ENCODE measurements at regions not wholly inside any gene's neighbourhood (a gene's known extent, or its start where the extent isn't known, plus 50 kb on each side); places are given as distances from the start of the nearest gene placed in this dataset.
"Not testable (repeated sequence)": the region's sequence is repeated elsewhere in the genome, so short reads cannot be mapped to it uniquely, and the experiment has no call there.

DNA sequence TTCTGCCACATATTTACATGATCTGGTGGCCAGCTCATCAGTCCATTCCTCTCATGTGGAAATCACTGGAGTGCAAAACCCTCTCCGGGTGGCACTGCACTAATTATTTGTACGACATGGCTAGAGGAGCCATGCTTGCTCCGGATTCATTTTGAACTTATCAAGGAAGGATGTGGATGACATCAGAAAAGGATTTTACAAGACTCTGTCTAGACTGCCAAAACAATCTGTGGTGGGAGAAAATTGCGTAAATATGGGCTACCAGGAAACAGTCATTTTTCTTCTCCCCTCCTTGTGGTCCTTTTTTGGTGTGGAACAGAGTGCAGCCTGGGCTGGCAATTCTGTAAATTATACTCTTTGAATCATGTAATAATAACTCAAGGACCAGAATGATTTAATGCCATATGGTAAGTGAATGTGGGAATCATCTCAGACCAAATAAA is 123.4 kb upstream of the IFNE start:
- DNase-seq: no peak

DNA sequence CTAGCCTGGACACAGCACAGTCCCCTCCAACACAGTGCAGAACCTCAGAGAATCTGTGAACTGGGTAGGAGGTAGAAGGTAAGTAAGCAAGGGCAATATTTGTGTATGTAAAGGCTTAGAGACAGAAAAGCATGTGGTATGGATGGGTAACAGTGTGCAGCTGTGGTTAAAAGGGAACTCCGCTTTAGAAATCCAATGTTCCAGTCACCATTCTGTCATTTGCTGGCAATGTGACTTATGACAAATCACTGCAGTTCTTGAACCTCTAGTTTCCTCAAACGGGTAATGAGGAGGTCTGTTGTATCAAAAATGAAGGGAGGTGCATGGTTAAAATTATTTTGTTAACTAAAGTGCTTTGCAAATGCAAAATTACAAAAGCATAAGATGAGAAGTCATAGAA is 125.5 kb upstream of the IFNE start:
- DNase-seq: no peak

DNA sequence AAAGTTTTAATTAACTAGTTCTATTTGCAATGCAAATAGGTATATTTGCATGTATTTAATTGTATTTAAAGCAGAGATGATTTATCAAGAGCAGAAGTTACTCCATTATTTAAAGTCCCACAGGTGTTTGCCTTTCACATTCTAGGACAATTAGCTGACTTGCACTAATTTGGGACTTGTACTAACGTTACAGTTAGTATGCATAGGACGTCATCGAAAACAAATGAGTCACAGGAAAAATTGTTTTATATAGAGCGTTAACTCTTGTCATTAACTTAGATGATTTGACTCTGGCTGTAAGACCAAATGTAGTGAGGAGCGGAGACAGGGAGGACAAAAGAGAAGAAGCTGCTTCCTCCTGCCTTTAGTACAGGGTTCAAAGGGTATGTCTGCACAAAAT is 126.1 kb upstream of the IFNE start:
- no peak for DNase-seq

DNA sequence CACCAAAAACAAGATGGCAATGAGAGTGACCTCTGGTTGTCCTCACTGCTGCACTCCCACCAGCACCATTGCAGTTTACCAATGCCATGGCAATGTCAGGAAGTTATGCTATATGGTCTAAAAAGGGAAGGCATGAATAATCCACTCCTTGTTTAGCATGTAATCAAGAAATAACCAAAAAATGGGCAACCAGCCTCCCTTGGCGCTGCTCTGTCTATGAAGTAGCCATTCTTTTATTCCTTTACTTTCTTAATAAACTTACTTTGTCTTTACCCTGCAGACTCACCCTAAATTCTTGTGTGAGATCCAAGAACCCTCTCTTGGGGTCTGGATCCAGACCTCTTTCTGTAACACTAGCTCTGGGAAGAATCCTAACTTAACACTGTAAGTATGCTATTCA is 127.4 kb upstream of the IFNE start:
- no peak for DNase-seq

DNA sequence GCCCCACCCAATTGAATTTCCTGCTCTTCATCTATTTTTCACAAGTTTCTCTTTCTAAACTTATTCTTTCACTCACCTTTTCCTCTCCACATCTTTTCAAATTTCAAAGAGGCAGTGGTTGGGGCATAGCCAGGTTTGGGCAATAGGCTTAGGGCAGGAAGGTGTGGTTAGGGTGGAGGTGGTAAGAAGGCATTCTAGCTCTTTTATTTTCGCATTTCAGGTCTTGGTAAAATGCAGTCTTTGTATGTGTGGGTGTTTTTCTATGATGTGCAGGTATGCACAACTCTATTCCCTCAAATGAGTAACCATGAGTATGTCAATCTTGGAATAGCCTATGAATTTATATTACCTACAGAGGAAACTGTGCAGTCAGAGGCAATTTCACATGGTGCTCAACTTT is 129.8 kb upstream of the IFNE start:
- DNase-seq: no peak

DNA sequence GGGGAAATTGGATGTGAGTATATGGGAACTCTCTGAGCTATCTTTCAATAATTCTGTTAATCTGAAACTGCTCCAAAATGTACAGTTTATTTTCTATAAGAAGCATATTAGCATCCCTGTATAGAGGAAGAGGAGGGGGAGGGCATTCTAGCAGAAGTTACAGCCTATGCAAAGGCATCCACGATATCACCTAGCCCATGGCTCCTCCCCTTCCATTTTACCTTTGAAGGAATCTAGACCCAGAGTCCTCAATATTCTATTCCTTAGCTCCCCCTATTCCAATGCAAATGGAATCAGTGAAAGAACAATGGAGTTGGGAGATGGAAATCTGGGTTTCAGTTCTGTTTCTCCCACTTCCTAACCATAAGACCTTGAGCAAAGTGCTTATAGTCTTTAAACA is 132.9 kb upstream of the IFNE start:
- DNase-seq: no peak

DNA sequence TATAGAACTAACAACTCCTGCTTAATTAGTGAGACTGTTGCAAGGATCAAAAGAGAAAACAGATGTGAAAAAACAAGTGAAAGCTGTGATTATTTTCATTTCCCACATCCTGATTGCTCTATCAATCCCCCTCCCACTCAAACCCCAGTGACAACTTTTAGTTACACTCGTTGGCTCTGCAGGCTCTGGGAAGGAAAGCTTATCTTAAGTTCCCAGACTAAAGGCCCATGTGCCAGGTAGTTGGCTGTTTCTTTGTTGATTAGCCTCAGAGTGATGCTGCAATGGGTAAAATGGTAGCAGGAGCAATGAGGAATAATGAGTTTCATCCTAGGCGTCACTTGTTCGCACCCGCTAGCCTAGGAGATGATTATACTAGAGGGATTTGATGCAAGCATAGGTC is 133.3 kb upstream of the IFNE start:
- DNase-seq: no peak

DNA sequence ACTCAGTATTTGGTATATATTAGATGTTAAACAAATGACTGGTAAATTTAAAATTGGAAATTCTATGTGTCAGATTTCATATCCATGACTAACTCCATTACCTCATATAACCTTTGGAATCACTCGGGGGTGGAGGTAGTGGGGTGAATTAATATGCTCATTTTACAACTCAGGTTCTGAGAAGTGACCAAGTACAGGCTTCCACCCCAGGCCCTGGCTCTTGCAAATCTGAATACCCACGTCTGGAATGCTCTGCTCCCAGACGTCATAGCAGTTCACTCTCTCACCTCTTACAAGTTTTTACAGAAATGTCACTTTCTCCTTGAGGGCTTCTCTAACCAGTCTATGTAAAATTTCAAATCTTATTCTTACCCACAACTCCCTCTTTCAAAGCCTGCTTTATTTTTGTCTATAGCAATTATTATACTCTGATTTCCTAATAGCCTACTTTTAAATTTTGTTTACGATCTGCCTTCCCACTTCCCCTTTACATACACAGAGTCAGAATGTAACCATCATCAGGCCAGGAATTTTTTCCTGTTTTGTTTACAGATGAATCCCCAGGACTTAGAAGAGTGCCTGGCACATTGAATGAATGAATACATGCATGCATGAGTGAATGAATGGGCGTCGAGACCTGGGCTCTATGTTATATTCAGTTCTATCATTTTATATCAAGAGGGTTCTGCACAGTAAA is 134.1 kb upstream of the IFNE start:
- no peak for DNase-seq

DNA sequence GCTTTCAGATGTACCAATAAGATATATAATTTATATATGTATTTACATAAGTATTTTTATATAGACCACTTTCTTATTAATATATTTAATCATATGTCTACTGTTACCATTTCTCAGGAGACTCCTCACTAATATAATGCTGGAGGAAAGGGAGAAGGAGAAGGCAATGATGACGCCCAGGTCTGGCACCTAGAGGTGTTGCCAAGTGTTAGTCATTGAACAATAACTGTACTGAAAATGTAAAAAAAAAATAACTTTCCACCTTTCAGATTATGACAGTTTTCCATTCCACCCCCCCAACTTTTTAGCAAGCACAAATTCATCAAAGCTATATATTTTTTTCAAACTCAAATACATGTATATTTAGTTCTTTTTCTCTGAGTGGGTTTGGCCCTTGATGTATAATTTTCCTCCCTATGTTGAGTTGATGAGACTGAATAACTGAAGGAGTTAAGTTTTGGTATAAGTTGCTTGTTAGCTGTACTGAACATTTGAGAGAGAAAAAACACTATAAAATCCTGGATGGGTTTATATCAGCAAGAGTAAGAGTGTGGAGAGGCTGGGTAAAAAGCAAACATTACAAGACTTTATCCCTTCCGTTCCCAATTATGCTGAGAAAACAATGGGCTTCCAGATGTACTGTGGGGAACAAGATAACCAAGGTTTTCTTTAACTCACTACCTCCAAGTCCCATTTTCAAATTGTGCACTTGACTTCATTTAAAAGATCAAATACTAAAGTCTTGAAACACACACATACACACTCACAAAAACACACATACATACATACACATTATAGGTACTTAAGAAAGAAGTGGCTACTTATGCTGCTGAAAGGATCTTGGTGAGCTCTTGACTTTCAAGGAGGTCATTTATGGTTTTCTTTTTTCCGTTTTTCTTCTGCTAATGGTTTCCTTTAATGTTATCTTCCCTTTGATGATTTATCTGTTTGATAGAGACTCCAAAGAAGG is 142.8 kb upstream of the IFNE start:
- no peak for DNase-seq

DNA sequence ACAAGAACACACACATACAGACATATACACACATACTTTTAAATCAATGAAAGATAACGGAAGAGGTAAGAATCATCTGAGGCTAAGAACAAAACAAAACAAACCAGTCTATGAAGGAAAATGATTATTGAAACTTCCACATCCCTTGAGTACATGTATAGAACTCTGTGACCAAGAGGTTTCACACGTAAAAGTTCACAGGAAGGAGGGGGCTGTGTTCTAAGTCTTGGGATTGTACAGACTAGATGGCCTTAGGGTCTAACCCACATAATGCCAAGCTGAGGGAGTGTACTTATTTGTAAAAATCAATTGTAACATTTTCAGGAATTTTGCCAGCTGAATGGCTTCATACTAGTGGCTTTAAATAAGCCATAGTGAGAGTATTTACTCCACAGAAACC is 144.4 kb upstream of the IFNE start:
- DNase-seq: no peak

DNA sequence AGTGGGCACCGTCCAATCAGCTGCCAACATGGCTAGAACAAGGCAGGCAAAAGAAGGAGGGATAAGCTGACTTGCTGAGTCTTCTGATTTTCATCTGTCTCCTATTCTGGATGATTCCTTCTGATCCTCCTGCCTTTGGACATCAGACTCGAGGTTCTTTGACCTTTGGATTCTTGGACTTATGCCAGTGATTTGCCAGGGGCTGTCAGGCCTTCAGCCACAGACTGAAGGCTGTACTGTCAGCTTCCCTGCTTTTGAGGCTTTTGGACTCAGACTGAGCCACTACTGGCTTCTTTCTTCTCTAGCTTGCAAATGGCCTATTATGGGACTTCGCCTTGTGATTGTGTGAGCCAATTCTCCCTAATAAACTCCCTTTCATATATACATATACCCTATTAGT is 146.8 kb upstream of the IFNE start:
- DNase-seq: not testable (repeated sequence)

DNA sequence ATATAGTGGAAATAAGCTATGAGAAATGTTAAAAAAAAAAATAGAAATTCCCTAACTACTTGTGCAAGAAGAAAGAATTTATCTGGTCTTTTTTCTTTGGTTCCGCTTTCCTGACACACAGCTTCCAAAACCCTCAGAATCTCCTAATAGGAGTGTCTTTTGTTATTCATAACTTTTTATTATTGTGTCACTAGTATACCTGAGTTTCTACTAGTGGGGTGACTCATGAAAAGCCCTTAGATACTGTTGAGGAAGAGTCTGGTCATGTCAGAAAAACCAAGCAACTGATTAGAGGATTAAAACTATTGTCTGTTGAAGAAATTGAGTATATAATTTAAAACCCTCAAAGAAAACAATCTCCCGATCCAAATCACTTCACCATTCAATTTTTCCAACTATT is 152.8 kb upstream of the IFNE start:
- DNase-seq: no peak

DNA sequence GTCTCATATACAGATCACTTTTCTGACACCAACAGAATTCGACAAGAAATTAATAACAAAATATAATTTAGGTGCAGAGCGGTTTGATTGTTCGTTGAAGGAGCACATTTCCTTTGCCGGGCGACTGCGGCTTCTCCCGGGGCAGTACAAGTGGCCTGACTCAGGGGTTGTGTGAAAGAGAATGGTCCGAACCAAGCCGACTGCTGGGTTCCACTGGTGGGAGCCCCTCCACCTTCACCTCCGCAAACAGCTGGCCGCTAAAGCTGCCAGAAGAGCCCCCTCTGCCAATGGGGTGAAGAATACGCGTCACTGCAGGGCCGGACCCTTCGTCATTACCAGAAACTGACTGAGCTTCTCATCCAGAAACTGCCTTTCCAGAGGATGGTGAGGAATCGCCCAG is 156.0 kb upstream of the IFNE start:
- DNase-seq: no peak

DNA sequence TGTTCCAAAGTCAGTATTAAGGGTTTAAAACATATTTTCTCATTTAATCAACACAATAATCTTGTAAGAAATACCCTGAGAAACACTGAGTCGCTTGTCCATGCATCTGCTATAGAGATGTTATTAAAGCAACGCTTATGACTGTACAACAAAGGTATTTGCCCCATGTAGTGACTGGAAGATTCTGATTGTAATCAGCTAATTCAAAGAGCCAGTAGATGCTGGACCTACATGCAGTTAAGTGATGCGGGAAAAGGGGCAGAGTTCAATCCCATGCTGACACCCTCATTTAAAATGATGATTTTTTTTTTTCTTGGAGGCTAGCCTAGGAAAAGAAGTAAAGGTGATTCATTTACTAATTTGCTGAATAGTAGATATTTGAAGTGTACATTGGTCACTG is 149.3 kb upstream of the MTAP start:
- DNase-seq: no peak

DNA sequence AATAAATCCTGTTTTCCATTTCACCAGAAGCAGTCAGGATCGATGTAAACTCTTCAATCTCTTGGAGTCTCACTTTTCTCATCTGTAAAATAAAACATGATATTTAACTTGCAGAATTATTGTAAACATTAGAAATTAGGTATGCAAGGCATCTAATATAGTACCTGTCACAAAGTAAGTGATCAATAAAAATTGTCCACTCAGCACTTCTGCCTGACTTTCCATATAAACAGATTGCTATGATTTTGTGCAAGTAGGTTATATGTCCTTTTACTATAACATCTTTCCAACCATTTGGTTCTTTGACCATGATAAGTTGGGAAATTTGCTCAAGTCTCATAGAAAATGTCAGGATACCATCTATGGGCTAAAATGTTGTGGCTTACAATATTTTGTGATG is 148.8 kb upstream of the MTAP start:
- no peak for DNase-seq

DNA sequence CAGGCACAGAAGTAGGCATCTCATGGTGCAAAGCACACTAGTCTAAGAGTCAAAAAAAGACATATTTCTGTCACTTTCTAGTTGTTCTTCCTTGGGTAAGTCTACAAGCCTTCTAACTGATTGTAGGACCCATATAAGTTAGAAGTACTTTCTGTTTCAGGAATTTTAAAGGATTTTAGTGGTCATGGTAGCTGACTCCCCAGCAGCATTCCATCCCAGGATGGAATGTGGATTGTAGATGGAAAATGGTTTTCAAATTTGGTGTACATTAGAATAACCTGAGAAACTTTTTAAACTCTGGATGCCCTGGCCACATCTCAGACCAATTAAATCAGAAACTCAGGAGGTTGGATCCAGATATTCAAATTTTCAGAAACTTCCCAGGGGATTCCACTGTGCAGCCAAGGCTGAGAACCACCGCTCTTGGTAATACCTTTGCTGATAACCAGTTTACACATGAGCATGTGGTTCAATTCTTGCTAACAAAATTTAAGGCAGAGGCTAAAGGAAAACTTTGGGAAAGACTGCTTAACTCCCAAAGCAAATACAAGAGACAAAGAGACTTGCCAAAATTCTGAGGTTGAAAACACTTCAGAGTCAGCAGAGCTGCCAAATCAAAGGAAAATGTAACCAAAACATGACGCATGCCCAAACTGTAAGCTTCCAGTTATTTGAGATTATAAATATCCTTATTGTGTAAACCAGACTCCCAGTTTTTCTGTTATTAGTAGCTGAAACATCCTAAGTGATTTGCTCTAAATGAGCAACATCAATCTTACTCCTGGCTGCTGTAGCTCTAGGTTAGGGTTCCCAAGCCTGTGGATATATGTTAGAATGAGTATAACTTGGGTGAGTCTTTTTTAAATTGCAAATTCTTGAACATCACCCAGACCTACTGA is 145.4 kb upstream of the MTAP start:
- no peak for DNase-seq

DNA sequence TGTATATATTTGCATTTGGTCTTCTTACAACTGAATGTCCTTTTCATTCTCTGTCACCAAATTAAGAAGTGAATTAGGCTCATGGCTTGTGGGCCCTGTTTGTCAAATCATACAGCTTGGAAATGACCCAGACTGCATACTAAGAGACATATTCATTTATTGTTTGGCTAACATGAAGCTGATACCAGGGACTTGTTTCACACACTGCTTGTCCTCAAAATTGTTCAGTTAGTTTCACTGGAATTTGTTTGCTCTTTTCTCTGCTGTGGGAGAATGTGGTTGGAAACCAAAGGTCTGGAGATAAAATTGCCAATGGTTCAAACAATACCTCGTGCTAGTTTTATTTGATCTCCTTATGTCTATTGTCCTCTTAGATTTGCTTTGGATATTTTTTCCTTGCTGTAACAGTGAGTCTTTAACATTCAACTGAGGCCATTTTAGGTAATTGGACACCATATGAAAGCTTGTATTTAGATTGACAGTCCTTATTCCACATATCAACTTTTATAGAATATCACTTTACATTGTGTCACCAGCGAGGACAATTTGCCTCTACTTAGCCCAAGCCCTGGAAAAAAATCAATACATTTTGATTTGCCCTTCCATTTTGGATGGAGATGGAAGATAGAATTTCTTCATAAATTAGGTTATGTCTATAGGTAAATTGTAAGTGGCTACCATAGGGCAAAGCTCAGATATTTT is 144.3 kb upstream of the MTAP start:
- no peak for DNase-seq

DNA sequence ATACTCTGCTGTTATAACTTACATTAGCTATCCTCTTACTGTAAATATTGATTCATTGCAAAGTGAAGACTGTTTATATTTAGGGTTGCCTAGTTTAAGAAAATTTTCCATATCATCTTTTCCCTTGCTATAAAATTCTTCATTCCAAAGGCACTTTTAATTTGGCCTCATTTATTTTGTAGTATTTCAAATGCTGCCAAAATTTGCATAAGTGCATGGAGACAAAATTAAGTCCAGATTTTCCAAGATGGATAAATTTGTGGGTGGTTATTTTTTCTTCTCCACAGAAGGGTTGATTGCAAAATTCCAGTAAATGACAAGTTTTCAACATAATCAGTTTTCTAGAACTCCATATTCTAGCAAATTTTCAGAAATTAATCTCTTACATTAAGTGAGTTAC is 141.5 kb upstream of the MTAP start:
- DNase-seq: no peak

DNA sequence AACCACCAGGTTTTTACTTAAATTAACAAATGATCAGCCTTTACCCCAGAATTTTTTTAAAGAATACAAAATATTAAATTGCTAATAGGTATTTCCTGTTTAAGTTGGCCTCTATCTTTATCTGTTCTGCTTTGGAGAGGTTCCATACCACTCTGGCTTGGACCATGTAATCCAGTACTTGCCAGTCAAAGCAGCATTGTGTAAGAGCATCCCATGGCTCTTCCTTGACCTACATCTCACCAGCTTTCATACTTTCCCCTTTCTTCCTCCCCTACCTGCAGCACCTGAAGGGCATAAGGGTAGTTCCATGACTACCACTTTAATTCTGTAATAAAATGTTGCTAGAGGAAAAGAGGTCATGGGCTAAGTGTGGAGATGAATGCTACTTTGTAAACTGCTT is 140.8 kb upstream of the MTAP start:
- no peak for DNase-seq

DNA sequence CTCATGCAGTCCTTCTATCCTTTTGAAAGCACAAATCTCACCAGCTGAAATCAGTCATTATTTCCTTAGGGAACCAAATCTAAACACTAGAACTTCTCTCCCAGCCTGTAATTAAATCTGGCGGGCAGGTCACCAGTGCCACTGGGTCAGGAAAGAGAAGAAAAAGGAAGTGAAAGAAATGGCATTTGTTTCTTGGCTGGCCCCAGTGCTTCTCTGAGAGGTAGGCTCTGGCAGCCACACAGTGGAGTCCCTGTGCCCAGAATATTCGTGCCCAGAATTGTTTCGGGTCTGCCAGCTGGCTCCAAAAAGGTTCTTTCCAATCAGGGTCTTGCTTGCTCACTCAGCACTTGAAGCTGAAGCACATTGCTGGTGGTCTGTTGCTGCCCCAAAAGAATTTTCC is 133.9 kb upstream of the MTAP start:
- DNase-seq: no peak

DNA sequence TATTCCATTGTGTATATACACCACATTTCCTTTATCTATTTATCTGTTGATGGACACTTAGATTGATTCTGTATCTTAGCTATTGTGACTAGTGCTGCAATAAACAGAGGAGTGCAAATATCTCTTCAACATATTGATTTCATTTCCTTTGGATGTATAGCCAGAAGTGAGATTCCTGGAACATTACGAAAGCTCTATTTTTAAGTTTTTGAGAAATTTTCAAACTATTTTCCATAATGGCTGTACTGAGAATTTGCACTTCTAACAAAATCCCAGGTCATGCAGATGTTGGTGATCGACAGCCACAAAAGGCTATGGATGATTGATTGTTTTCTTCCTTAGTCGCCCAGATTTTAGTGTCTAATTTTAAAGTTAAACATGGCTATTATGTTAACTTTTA is 132.7 kb upstream of the MTAP start:
- DNase-seq: no peak

DNA sequence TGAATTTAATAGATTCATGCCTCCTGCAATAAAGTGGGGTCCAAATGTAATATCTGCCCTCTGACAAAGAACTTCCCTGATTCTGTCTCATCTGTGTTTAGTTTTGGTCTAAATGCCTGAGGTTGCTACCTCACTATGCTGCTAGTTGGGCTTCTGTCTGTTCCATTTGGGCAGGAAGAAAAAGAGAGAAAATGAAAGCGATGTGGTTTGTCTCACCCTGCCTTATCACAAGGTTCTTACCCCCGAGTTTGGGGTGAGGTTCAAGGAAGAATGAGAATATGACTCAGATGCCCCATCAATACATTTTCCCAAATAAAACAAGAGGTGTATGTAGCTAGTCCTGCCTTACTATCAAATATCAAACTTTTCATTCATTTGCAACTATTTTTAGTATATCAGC is 132.1 kb upstream of the MTAP start:
- DNase-seq: no peak

DNA sequence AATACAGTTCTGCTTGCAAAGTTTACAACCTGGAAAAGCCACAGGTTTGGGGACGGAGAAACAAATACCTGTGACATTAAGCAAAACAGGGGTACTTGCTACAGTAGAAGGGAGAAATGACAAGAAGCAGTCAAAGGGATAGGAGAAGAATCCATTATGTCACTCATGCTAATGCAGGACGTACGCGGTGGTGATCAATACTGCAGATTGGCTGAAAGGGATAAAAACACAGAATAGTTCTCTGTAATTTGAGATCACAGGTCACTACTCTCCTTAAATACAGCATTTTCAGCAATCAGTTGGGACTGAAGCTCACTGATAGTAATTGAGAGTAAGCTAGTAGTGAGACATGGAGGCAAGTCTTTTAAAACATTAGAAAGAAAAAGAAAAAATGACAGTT is 130.3 kb upstream of the MTAP start:
- no peak for DNase-seq
